ENCODE measurements at regions not wholly inside any gene's neighbourhood (a gene's known extent, or its start where the extent isn't known, plus 50 kb on each side); places are given as distances from the start of the nearest gene placed in this dataset.

- TF ChIP-seq YY1 (IDR thresholded peaks at IDR 0.05; ENCODE audit: low read depth): no peak
- TF ChIP-seq TAF1 (IDR thresholded peaks at IDR 0.05; ENCODE audit: low read depth): no peak
- TF ChIP-seq RAD21 (IDR thresholded peaks at IDR 0.05; ENCODE audit: low read depth): no peak
- no peak for TF ChIP-seq EP300 (IDR thresholded peaks at IDR 0.05; ENCODE audit: borderline replicate concordance)
- no peak for TF ChIP-seq TEAD4 (IDR thresholded peaks at IDR 0.05)
- TF ChIP-seq REST (IDR thresholded peaks at IDR 0.05; ENCODE audit: low read depth): no peak
Observed at GRCh38 chr3:128559486-128560225, 66.7 kb upstream of the GATA2 start.

All from Ishikawa (cell line).